Duodenal mucosa (tissue), 2 donors: ENCODE measurements at regions not wholly inside any gene's neighbourhood (a gene's known extent, or its start where the extent isn't known, plus 50 kb on each side); places are given as distances from the start of the nearest gene placed in this dataset.

ENCODE experiments used
- H3K27ac ChIP-seq: one replicate; pipeline ENCODE4 v1.7.0; 2013; ENCODE audit warnings: low read depth, low read length
- H3K27me3 ChIP-seq, 2 donors: one replicate each; pipeline ENCODE4 v1.7.0; 2013; ENCODE audit warnings: low read length in 2 of 2, control low read depth in 1 of 2; ENCODE audit not compliant: insufficient read depth in 2 of 2, control insufficient read depth in 1 of 2
- H3K36me3 ChIP-seq, 2 donors: one replicate each; pipeline ENCODE4 v1.7.0; 2013; ENCODE audit warnings: low read length in 2 of 2, control low read depth in 1 of 2; ENCODE audit not compliant: insufficient read depth in 2 of 2, control insufficient read depth in 1 of 2
- H3K4me1 ChIP-seq, 2 donors: one replicate each; pipeline ENCODE4 v1.7.0; 2013; ENCODE audit warnings: low read length in 2 of 2, control low read depth in 1 of 2; ENCODE audit not compliant: insufficient read depth in 2 of 2, control insufficient read depth in 1 of 2
- H3K4me3 ChIP-seq, 2 donors: one replicate each; pipeline ENCODE4 v1.7.0; 2013; ENCODE audit warnings: low read length in 2 of 2, low read depth in 1 of 2
- H3K9ac ChIP-seq, 2 donors: one replicate each; pipeline ENCODE4 v1.7.0; 2013; ENCODE audit warnings: low read length in 2 of 2, low read depth in 1 of 2
- H3K9me3 ChIP-seq, 2 donors: one replicate each; pipeline ENCODE4 v1.7.0; 2013; ENCODE audit warnings: low read length in 2 of 2, control low read depth in 1 of 2; ENCODE audit not compliant: control insufficient read depth in 1 of 2

DNA sequence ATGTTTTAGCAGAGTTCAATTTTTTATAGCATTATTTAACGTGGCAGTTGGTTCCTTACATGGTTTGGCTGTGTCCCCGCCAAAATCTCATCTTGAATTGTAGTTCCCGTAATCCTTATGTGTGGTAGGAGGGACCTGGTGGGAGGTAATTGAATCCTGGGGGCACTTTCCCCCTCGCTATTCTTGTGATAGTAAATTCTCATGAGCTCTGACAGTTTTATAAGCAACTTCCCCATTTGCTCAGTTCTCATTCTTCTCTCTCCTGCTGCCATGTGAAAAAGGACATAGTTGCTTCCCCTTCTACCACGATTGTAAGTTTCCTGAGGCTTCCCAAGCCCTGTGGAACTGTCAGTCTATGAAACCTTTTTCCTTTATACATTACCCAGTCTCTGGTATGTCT, 329.5 kb downstream of the GRIA2 start:
- Histone ChIP-seq H3K9ac (no peak overlapping the region), H3K9me3 (no peaks in the 10 kb centered on the region), H3K27ac (no peak overlapping the region), H3K4me1 (no peaks in the 10 kb centered on the region), H3K27me3 (no peaks in the 10 kb centered on the region), H3K4me3 (no peak overlapping the region), H3K36me3 (no peaks in the 10 kb centered on the region)

DNA sequence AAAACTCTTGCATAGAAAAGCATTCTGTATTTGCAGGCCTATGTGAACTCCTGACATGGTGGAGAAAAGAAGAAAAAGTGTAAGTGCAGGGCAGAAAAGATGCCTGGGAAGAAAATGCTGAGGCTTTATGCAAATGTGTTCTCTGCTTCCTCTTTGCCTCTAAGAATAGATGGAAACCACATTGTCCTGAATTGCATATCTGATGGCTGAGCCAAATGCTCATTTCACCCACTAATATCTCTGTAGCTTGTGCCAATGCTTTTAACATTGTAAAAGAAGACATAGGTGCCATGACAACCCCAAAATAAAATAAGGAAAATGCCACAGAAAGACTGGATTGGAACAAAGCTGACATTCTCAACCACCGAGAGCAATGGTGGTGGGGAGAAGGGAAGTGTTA, 307.4 kb downstream of the GRIA2 start:
- H3K4me3 ChIP-seq: no peak overlapping the region
- no peak overlapping the region for H3K9ac ChIP-seq
- H3K4me1 ChIP-seq: no peaks in the 10 kb centered on the region
- H3K27me3 ChIP-seq: no peaks in the 10 kb centered on the region
- H3K9me3 ChIP-seq: peaks cover 18 to 27% of the 10 kb centered on the region in 2 donors
- no peaks in the 10 kb centered on the region for H3K36me3 ChIP-seq
- no peak overlapping the region for H3K27ac ChIP-seq

DNA sequence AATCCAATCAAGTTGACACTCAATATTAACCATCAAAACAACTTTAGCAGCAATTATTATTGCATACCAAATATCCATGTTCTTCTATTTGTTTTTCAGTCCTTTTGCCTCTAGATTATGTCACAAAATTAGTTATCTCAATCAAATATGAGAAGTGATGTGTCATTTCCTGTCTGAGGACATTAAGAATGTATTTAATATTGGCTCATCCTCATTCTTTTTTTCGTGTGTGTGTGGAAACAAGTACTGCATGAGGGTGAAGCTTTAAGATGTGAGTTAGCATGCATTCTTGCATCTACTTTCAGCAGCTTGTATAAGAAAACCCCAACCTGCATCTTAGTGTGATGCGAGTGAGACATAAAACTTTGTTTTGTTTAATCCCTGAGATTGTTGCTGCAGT, 301.4 kb downstream of the GRIA2 start:
- no peak overlapping the region for H3K9ac ChIP-seq
- H3K9me3 ChIP-seq: peaks cover 0 to 5% of the 10 kb centered on the region in 2 donors
- H3K36me3 ChIP-seq: no peaks in the 10 kb centered on the region
- no peaks in the 10 kb centered on the region for H3K4me1 ChIP-seq
- H3K4me3 ChIP-seq: no peak overlapping the region
- no peaks in the 10 kb centered on the region for H3K27me3 ChIP-seq
- H3K27ac ChIP-seq: no peak overlapping the region

DNA sequence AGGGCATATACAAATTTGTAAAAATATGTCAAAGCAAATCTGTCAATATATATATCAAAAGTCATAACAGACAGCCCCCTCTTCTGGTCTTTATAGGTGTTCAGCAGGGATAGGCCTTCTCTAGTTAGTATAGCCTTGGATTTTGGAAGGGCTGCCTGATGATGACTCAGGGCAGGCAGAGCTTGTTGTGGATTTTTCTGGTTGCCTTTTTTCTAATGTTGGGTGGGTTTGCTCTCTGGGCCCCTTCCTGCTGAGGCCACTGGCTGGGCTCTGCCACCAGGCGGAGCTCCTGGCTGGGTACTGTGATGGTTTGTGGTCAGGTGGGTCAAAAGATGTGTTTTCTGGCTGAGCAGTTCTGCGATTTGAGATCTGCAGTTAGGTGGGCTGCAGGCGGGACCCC, 294.2 kb downstream of the GRIA2 start:
- Histone ChIP-seq H3K4me1 (no peaks in the 10 kb centered on the region), H3K9ac (no peak overlapping the region), H3K4me3 (no peak overlapping the region), H3K27me3 (no peaks in the 10 kb centered on the region), H3K27ac (no peak overlapping the region), H3K9me3 (no peaks in the 10 kb centered on the region), H3K36me3 (no peaks in the 10 kb centered on the region)

DNA sequence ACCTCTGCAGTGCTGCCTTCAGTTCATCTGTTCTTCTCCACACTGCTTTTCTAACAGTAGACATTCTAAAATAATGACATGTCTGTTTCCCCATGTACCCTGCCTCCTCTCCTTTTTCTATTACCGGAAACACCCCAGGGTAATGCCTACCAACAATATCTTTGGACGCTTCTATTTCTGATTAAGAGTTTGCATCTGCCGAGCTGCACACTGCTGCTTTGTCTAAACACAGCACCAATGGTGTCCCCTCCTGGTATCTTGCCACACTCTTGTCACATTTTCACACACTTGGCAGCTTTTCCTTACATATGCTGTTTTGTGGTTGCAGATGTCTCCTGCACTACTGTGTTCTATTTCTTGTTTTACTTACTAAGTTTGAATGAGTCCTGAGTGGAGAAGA, 288.8 kb downstream of the GRIA2 start:
- Histone ChIP-seq H3K27me3 (no peaks in the 10 kb centered on the region), H3K9me3 (no peaks in the 10 kb centered on the region), H3K36me3 (no peaks in the 10 kb centered on the region), H3K9ac (no peak overlapping the region), H3K4me1 (no peaks in the 10 kb centered on the region), H3K4me3 (no peak overlapping the region), H3K27ac (no peak overlapping the region)

DNA sequence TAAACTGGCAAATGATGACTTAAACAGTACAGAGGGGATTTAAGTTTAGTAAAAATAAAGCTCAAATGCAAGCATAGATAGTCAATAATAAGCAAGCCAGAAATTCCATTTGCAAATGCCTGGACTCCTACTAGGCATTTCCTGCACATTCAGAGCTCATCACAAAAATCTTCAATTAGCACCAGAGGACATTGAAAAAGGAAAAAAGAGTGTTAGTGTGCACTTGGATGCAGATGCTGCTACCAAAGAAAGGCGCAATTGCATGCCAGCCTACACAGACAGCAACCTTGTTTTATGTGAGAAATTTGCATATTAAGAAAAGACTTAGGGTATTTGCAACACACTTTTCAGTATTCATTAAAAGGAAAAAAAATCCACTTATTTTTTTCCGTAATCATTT, 282.1 kb downstream of the GRIA2 start:
- Histone ChIP-seq H3K9me3 (no peaks in the 10 kb centered on the region), H3K27me3 (no peaks in the 10 kb centered on the region), H3K27ac (no peak overlapping the region), H3K4me3 (no peak overlapping the region), H3K4me1 (no peaks in the 10 kb centered on the region), H3K36me3 (no peaks in the 10 kb centered on the region), H3K9ac (no peak overlapping the region)

DNA sequence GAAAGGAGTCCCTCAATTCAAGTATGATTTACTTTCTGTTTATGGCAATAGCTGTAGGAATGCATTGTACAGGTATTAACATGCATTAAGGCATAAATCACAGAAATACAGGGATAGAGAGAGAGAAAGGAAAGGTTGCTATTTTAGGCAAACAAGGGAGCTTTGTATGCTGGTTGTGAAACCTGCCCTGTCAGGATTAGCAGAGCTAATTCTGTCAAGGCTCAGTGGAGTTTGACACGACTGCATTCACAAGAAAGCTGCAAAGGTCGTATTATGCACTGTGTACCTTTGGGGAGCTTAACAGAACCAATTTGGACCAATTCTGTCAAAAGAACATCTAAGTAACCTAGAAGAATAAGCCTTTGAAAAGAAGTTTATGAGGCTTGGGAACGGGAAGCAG, 239.3 kb downstream of the GRIA2 start:
- Histone ChIP-seq H3K36me3 (no peaks in the 10 kb centered on the region), H3K4me3 (no peak overlapping the region), H3K9ac (no peak overlapping the region), H3K9me3 (no peaks in the 10 kb centered on the region), H3K27me3 (no peaks in the 10 kb centered on the region), H3K27ac (no peak overlapping the region), H3K4me1 (no peaks in the 10 kb centered on the region)

DNA sequence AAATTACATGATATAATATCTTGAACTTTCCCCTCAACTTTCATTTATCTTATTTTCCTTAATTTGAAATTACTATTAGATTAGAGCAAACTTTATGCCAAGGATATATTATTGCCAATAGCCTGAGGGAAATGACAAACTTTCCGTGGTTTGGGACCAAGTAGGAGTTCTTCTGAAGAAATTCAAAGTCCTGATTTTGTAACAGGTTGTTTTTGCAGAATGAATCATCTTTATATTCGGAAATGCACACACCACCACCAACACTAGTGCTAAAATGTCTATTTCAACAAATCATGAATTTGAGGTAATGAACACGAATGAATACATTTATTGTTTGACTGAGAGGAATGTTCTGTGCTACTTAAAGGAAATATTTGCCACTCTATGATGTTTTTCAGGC, 226.7 kb downstream of the GRIA2 start:
- H3K27me3 ChIP-seq: no peaks in the 10 kb centered on the region
- H3K36me3 ChIP-seq: no peaks in the 10 kb centered on the region
- H3K27ac ChIP-seq: no peak overlapping the region
- H3K9ac ChIP-seq: no peak overlapping the region
- H3K4me3 ChIP-seq: no peak overlapping the region
- H3K4me1 ChIP-seq: no peaks in the 10 kb centered on the region
- no peaks in the 10 kb centered on the region for H3K9me3 ChIP-seq

DNA sequence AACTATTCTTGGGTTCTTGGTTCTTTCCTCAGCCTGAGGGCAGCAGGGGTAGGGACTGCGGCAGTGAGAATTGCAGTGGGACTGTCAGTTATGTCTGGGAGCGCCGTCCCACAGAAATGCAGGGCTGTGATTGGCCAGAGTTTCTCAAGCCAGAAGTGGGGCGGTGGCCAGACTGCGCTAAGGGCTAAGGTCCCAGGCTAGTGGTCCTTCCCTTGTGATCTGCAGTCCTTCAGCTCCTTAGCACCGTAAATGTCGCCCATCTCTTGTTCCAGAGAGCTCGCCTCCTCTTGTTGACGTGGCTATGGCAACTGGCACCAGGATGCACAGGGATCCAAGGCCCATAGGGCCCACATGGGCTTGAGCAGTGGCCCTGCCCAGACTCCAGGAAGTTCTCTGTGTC, 223.5 kb downstream of the GRIA2 start:
- H3K27ac ChIP-seq: no peak overlapping the region
- no peaks in the 10 kb centered on the region for H3K9me3 ChIP-seq
- H3K4me3 ChIP-seq: no peak overlapping the region
- no peak overlapping the region for H3K9ac ChIP-seq
- no peaks in the 10 kb centered on the region for H3K27me3 ChIP-seq
- no peaks in the 10 kb centered on the region for H3K4me1 ChIP-seq
- H3K36me3 ChIP-seq: no peaks in the 10 kb centered on the region

DNA sequence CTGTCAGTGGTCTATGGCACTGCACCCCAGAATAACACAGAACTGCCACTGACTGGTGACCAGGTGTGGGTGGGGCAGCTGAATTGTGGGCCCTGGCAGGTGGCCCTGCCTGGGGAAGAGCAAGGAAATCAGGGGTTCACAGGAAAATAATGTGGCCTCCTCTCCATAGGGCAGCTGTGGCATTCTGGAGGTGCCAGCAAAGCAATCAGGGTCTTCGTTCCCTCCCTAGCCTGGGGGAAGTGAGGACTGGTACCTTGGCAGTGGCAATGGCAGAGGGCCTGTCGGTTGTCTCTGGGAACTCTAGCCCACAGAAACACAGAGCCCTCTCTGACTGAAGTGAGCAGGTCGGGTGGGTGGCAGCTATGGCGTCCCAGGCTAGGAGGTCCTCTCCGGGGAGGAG, 223.0 kb downstream of the GRIA2 start:
- H3K4me3 ChIP-seq: no peak overlapping the region
- no peaks in the 10 kb centered on the region for H3K4me1 ChIP-seq
- H3K36me3 ChIP-seq: no peaks in the 10 kb centered on the region
- no peak overlapping the region for H3K27ac ChIP-seq
- H3K9me3 ChIP-seq: no peaks in the 10 kb centered on the region
- no peak overlapping the region for H3K9ac ChIP-seq
- H3K27me3 ChIP-seq: no peaks in the 10 kb centered on the region

DNA sequence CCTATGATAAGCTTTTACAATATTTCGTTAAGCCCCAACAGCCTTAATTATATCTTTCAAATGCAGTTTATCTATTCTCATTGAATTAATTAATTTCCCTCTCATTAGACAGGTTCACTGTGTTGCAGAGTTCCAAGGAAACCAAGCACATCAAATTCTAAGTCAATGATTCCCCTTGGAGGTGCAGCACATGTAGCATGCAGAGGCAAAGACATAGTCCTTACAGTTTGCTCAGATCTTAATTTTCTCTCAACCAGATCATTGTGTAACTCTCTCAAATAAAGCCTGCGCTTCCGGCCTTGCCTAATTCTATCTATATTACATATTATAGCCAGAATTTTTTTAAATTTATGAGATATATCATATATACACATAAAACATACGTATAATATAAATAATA, 205.4 kb downstream of the GRIA2 start:
- no peak overlapping the region for H3K9ac ChIP-seq
- H3K36me3 ChIP-seq: no peaks in the 10 kb centered on the region
- H3K9me3 ChIP-seq: no peaks in the 10 kb centered on the region
- no peaks in the 10 kb centered on the region for H3K27me3 ChIP-seq
- H3K4me1 ChIP-seq: no peaks in the 10 kb centered on the region
- H3K4me3 ChIP-seq: no peak overlapping the region
- no peak overlapping the region for H3K27ac ChIP-seq
